NCI-H1417 treated with DMSO at 0.1 percent for 48 hours (cell line): ENCODE measurements at regions not wholly inside any gene's neighbourhood (a gene's known extent, or its start where the extent isn't known, plus 50 kb on each side); places are given as distances from the start of the nearest gene placed in this dataset.

Experiments
- DNase-seq: peaks from one replicate; lab custom pipeline; 2025; lab: John Stamatoyannopoulos, UW

DNA sequence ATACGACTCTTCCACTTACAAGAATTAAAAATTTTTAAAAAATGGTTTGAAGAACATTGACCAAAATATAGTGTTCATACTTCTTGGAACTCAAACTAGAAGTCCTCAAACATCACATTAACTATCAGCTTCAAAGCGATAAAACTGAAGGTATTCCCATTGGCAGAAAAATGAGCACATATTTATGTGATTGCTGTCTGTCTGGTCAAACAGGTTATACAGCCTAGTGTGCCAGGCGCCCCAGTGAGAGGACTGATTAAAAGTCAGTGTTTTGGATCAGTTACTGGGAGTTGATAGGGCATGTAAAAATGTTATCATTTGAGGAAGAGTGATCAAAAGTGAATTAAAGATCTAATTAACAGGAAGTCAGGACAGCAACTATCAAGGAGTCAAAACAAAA lies 738.8 kb downstream of the HDGFL1 start:
- no peak for DNase-seq

DNA sequence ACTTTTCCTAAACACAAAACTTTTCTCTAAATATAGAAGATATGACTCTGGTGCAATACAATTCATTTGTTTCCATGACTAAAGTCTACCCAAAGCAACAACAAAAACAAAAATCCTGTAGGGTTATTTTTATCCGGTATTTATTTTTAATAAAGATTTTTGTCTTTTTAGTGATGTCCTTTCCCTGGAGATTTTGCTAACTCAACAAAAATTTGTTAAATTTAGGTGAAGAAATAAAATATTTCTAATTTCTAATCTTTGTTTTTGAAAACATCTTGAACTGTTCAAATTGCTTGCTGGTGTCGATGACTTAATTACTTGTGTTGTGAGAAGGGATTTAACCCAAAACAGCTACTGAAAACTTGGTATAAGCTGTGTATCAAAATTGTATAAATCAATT lies 741.8 kb downstream of the HDGFL1 start:
- no peak for DNase-seq

DNA sequence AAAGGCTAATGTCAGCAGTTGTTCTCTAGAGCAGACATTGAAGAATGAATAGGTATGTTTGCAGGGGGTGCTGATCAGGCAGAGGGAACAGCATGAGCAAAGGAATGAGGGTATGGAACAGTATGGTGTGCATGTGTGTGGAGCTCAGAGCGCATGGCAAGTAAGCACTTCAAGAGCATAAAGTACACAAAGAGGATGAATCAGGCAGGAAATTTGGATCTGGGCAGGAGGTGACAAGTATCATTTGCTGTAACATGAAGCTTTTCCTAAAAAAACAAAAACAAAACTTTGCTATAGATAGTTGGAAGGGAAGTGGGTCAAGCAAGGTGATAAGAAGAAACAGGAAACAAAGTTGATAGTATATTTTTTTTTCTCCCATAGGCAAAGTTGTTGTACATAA lies 746.8 kb downstream of the HDGFL1 start:
- no peak for DNase-seq

DNA sequence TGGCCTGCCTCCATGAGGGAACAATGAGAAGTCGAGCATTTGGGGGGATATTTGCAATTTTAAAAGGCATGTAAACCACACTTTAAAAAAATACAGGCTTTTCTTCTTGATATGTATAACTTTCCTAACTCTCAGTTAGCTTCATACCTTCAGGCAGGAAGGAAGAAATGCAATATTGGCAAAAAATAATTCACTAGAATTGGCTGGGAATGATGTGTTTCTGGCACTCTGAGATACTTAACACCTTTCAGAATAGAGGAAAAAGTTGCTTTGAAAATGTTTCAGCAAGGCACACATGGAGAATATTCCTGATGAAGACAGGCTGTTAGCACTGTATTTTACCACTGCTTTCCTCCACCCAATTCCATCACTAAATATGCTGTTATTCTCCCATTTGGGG lies 747.6 kb downstream of the HDGFL1 start:
- DNase-seq: no peak

DNA sequence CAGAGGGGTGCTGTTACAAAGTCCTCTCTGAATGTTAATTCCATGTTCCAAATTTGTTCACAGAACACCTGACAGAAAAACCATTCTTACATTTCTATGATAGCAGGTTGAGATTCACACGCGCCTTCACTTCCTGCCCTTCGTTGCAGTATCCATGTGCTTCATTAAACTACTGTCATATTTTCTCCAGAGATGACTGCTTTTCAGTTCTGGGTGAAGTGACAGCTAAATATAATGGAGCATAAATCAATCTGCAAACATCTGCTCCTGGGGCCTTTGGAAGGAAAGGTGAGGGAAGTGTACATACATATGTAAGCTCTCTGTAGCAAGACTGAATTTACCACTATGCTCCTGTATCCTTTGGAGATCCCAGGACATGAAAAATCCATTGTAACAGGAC lies 750.2 kb downstream of the HDGFL1 start:
- DNase-seq: no peak

DNA sequence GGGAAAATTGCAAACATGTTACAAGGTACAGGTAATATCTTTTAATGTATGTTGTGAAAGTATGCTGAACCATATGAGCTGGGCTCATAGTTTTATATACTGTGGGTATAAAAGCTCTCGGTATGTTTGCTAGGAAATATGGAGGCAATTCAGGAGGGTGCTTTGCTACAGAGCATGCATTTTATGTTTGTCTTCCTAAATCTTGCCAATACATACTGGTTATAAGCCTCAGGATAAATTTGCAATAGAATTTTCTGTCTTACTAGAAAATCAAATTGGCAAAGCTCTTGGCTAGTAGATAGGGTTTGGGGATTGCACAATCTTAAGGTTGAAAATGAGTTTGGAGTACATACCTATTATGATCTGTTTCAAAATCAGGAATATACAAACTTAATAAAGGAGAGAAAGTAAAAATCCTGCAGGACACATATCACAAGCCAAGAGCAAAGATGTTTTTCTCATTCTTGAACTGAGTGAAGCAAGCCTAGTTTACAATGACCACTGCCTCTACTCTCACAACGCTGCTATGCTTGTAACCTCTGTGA lies 751.2 kb downstream of the HDGFL1 start:
- DNase-seq: no peak

DNA sequence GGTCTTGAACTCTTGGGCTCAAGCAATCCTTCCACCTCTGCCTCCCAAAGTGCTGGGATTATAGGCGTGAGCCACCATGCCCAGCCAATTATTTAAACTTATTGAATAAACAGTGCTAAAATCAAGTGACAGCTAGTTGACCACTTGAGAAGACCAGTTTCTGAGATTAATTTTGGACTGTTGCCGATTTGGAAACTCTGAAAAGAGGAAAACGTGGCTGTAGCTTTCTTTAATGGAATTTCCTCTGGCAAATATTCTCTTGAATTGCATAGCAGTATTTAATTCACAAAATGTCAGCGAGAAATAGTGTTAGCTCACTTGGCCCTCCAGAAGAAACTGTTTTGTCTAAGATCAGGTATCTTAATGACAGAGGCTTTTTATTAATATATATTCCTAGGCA lies 754.5 kb downstream of the HDGFL1 start:
- DNase-seq: no peak

DNA sequence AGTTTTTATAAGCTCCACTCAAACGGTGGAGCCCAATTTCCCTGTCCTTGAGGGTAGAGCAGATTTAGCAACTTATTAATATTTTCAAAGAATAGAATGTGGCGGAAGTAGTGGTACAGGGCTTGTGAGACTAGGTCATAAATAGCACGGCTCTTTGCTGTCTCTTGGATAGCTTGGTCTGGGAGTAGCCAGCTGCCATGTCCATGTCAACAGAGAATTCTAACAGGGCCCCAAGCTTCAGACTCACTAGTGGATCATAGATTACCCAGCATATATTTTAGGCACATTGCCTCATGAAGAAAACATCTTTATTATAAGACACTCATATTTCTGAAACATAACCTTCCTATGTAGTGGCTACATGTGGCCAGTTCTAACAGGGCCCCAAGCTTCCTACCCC lies 755.7 kb downstream of the HDGFL1 start:
- DNase-seq: no peak

DNA sequence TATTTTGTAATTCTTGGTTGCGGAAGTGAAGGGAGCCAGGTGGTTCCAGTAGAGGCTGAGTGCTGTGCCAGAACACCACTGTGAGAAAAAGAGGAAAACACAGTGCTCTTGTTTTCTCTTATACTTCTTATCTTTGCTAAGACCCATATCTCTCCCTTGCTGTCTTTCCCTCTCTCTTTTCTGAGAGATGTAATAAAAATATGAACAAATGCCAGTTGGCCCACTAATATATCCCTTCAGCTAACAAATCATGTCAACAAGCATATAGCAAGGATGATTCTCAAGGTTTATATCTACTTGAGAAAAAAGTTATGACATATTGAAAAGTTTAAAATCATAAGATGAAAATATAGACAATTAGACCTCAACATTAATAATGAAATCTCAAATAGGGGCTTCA lies 758.3 kb downstream of the HDGFL1 start:
- no peak for DNase-seq

DNA sequence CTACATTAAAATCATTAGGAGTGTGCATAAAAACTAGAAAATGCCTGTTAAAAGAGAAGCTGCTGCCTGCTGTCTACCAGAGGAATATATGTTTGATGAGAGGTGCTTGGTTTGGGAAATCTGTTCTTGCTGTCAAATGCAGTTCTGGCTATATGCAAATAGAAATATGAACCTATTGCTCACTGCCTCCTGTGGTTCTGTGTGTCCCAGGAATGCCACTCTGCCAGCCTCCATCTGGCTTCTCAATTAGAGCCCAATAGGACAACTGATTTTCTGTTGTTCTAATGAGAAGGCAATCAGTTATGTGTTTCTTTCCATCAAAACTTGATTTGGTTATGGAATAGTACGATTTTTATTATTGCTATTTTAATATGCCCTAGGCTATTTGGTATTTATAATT lies 759.7 kb downstream of the HDGFL1 start:
- no peak for DNase-seq

DNA sequence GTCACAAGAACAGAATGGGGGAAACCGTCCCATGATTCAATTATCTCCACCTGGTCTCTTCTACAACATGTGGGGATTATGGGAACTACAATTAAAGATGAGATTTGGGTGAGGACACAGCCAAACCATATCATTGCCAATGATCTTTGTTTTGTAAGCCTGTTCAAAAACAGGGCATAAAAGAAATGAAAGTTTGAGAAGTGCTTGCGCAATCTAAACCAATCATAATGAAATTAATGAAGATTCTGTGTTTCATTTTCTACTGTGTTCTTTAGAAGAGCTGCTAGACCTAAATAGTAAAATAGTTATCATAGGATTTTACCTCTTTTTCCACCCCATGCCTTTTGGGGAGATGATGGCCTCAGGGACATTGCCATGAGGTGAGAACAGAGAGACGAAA lies 761.3 kb downstream of the HDGFL1 start:
- no peak for DNase-seq

DNA sequence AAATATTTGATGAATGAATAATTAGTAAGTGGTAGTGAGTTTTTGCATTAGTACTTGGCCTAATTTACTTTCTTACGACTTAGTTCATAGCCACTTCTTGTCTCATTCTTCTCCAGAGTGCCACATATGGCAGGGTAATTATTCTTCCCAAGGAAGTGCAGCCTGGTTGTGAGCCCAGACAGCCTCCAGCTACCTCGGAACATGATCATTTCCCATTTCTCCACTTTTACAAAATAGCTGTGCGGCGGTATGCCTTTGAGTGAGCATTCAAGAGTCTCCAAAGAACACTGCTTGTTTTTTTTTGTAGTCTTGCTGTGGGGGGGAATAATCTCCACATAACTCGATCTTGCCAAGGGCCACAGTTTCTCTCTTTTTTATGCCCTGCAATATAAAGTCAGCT lies 765.0 kb downstream of the HDGFL1 start:
- no peak for DNase-seq

DNA sequence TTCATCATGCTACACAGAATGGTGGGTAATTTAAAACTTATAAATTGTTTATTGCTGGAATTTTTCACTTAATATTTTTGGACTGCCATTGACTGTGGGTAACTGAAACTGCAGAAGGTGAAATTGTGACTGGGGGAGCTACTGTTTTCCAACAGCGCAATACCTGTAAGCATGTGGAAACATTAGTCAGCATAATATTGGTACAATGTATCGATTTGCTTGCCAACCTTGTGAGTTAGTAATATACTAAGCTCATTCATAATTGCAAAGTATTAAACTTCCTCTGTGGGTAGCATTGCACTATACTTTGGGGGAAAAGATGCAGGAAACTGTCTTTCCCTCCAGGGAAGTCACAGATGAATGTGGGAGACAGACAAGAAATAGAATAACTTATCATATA lies 766.5 kb downstream of the HDGFL1 start:
- DNase-seq: no peak

DNA sequence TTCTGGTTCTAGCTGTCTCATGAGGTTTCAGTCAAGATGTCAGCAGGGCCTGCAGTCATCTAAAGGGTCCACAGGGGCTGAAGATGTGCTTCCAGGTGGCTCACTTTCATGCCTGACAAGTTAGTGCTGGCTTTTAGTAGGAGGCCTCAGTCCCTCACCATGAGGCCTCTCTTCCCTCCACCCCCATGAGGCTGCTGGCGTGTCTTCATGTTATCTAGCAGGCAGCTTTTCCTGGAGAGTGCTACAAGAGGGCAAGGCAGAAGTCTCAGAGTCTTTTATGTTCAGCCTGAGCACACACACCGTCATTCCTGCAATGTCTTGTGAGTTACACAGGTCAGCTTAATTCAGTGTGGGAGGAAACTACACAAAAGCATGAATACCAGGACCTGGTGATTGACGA lies 769.9 kb downstream of the HDGFL1 start:
- no peak for DNase-seq

DNA sequence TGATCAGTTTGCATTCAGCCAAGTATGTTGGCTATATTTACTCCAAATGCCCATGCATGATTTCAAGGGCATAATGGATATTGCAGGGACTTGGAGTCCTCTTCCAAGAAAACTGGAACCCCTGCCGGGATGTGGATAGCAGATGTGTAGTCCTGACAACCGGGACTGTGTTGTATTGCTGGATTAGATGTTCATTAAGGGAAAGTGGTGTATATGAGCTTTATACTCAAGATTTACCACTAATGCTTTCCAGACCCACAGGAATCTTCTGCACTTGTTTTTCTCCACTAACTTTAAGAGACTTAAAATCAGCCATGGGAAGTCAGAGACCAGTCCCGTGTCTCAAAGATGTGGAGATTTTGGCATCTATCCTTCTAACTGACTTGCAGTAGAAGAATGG lies 770.9 kb downstream of the HDGFL1 start:
- no peak for DNase-seq

DNA sequence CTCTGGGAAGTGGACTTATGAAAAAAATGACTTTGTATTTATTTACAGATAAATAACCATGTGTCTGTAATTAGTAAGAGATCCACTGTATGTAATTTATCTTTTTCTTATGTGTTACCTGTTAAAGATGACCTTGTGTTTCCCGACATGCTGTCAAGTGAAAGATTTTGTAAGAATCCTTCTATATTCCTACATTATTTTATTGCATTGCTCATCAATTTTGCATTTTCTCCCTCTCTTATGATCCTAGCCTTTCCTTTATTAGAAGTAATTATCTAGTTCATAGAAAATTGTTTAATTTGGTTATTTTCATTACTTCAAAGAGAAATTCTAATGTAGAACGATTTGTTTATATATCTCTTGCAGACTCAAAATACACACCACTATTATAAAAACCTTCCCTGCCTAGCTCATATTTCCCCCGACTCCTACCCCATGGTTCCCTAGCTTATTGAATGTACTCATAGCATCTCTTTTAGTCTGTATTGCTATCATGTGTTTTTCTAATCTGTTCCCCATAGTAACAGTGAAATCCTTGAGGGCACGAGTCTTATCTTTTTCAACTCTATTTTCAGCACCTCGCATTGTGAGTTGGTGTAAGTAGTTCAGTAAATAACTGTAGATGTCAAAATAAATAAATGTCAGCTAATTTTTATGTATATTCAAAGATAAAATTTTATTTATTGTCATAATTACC lies 774.4 kb downstream of the HDGFL1 start:
- DNase-seq: no peak

DNA sequence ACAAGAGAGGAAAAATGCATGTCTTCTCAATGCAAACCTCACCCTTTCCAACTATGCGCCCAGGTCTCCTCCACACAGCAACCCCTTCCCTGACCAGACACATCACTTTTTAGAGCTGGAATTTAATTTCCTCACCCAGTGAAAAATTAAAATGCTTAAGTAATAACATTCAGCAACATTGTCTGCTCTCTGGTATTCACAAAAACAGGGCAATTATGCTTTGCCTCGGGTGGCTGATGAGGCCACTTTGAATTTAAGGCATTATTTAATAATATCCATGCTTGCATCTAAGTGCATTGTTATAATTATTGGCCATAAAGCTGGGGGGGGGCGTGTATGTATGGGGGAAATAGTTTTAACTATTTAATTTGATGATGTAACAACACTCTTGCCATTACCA lies 777.8 kb upstream of the NRSN1 start:
- DNase-seq: no peak

DNA sequence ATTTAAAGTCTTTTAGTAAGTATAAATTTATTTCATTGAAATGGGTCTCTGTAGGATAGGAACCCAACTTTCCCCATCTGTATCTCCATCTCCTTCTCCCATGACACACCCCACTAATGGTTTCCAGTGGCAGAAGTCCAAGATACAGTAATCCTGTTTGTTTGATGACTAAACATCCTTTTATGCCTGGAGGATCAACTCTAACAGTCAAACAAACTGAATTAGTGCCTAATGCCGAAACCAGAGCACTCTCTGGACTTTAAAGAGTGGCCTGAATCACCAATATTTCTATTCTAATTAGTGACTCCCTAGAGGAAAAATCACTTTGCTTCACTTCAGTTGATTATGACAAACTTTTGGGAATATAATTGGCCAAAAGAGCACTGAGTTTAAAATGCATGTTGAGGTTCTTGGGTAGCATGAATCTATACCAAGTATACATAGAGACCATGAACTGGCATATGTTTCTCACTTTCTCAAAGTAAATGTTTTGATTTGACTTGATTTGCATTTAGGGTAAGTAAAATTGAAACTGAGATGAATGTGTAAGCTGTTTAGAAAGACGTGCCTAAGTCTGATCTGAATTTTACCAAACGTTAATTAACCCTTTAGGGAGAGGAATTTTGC lies 776.4 kb upstream of the NRSN1 start:
- no peak for DNase-seq

DNA sequence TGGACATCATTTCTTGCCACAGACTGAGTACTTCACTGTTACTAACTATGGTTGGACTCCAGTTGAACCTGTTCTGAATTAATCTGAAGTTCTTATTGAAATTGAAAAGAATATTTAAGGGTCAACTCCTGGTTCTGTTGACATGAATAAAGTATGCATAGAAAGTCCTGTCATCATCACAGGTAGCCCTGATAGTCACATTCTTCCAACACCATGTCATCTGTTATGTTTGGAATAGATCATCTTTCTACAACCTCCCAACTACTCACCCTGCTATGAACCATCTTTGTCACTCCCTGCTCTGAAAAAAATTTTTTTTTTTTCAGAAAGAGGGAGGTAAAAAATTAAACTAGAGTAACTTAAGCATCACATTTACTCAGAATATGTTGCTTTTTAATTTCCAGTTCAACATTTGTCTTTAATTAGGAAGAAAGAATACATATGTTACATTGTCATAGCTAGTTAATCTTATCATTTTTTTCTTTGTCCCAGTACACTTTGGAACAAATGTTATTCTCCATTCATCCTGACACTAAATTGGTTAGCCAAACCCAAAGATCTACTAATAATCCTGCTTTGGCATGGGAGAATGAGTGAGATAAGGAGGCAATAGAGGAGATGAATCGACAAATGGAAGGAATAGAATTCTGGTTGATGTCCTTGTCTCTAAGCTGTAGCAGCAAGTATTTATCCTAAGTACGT lies 775.1 kb upstream of the NRSN1 start:
- DNase-seq: no peak

DNA sequence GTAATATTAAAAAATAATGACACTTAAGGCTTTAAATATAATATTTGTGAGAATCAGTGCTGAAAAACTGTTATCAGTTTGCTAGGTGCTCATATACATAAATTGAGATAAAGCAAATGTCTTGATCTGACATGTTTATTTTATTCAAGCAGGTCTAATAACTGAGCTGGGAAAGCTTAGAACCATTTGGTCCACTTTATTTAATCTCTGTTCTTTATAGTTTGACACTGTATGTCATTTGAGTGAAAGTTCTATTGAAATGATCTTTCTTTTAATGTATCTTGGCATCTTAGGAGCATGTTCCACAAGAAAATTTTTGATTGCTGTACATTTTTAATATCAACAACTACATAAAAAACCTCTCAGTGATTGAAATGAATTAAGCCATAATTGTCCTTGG lies 772.0 kb upstream of the NRSN1 start:
- no peak for DNase-seq

DNA sequence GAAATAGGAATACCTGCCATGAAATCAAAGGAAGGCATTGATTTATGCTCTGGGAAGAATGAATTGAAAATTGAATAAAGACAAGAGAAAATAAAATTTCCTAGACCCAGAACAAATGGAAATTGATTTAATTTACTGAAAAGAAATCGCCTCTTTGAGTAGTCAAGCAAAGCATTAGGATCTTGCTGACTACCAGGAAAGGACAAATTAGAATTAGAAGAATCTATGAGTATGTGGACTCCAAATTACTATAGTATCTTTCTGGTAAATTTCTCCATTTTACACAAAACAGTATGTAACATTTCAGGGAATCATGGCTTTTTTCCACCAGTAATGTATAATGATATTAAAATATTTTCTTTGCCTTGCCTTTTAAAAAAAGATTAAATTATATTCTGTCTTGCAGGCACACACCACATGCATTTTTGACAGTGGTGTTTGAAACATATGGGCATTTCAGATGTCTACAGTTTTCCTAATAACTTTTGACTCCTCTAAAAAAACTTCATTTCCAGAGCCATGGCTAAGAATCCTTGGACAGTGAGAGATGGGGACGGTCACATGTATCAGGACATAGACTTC lies 768.7 kb upstream of the NRSN1 start:
- no peak for DNase-seq

DNA sequence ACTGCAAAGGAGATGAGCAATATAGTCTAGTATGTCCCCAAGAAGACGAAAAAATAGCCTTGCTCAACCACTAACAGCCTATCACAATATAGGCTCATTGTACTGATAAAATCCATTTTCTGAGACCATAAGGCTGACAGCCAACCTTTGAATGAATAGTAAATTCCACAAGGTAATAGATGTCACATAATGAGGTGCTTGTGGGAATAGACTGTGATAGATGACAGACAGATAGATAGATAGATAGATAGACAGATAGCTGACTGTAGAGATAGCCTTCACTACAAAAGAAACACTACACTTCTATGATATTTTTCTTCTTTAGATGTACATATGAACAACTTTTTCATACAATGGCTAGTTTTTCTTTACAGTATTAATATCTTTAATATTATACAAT lies 760.3 kb upstream of the NRSN1 start:
- DNase-seq: no peak

DNA sequence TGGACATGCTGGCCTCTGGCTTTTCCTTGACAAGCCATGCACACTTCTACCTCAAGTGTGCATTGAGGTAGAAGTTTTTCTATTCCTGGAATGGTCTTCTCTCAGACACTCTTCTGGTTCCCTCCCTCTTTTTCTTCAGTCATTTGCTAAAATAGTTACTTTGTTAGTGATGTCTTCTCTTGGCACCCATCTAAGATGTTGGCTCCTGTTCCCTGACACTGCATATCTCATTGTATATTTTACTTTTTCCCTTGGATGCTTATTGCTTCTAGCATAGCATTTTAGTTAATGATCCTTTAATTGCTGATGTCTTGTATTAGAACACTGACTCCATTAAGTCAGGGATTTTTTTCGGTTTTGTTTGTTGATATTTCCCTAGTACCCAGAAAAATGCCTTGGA lies 758.7 kb upstream of the NRSN1 start:
- DNase-seq: no peak
